ENCODE measurements at regions not wholly inside any gene's neighbourhood (a gene's known extent, or its start where the extent isn't known, plus 50 kb on each side); places are given as distances from the start of the nearest gene placed in this dataset.
"Not testable (repeated sequence)": the region's sequence is repeated elsewhere in the genome, so short reads cannot be mapped to it uniquely, and the experiment has no call there.

DNA sequence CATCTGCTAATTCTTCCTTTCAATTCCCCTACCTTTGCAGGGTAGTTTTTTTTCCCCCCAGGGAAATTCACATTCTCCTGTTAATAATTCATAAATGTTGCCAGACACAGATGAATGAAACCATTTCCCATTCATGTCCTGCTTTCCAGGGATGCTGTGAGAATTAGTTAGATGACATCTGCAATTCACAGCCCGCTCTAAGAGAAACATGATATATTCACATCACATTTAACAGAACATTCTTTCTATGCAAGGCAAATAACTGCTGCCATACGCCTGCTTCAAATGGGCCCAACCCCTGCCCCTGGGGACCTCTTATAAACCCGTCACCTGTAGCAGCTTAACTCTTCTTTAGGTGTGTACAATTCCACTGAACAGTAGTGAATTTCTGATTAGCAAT, 110.6 kb upstream of the CTAGE1 start:
- Histone ChIP-seq H3K4me3 (ENCODE audit: low read depth, low read length, poor library complexity, severe bottlenecking) (no peak overlapping the region), H3K9me3 (ENCODE audit: low read depth, low read length, poor library complexity, severe bottlenecking) (no peaks in the 10 kb centered on the region), H3K36me3 (ENCODE audit: insufficient read depth, low read length, poor library complexity, severe bottlenecking) (no peaks in the 10 kb centered on the region), H3K4me1 (ENCODE audit: insufficient read depth, low read length, poor library complexity, severe bottlenecking) (no peaks in the 10 kb centered on the region), H3K27ac (ENCODE audit: low read depth, low read length, poor library complexity, severe bottlenecking) (no peak overlapping the region), H3K27me3 (replicated peaks; ENCODE audit: insufficient read depth, low read depth, low read length, poor library complexity) (peaks cover 38% of the 10 kb centered on the region)
- CTCF ChIA-PET = no interaction called here
- POLR2A ChIA-PET (ENCODE audit: low non-redundant PET) = no interaction called here
- intact Hi-C loops (cut with micrococcal nuclease; ENCODE audit: unreplicated experiment) = no loop called here
- TF ChIP-seq EZH2 (IDR thresholded peaks at IDR 0.05; ENCODE audit: borderline replicate concordance, low read depth, low read length, poor library complexity, severe bottlenecking) = no peak
- BruUV-seq (replicated peaks) = no TSS peak
- DNase-seq (ENCODE audit: low spot score) = no peak

GRCh38 chr18:22534706-22535105, 117.0 kb upstream of the CTAGE1 start:
- not testable (repeated sequence) for BruUV-seq (replicated peaks)

DNA sequence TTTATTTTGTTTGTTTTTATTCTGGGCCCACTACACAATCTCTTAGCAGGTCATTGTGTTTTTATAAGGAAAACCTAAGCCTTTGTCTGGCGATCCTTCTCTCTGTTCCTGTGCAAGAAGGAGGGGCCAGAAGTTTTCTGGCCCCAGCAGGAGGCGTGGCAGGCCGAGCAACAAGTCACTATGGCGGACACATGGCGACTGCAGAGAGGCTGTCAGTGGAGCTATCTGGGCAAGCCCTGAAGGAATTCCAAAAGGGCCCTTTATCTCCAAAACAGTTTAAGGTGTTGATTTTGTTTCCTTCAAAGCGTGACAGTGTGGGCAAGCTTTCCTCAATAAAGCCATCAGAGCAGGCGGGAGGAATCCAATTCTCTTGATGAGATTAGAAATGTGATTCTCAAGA, 118.8 kb upstream of the CTAGE1 start:
- no peak overlapping the region for H3K27ac ChIP-seq (ENCODE audit: low read depth, low read length, poor library complexity, severe bottlenecking)
- no peak for DNase-seq (ENCODE audit: low spot score)
- H3K4me1 ChIP-seq (ENCODE audit: insufficient read depth, low read length, poor library complexity, severe bottlenecking) = no peaks in the 10 kb centered on the region
- TF ChIP-seq EZH2 (IDR thresholded peaks at IDR 0.05; ENCODE audit: borderline replicate concordance, low read depth, low read length, poor library complexity, severe bottlenecking) (no peak), CTCF (conservative IDR thresholded peaks at IDR 0.05; ENCODE audit: low read depth, low read length) (no peak)
- ChIA-PET POLR2A (ENCODE audit: low non-redundant PET) (no interaction called here), CTCF (no interaction called here)
- H3K9me3 ChIP-seq (ENCODE audit: low read depth, low read length, poor library complexity, severe bottlenecking) = no peaks in the 10 kb centered on the region
- intact Hi-C loops (cut with micrococcal nuclease; ENCODE audit: unreplicated experiment) = no loop called here
- no peaks in the 10 kb centered on the region for H3K27me3 ChIP-seq (replicated peaks; ENCODE audit: insufficient read depth, low read depth, low read length, poor library complexity)
- BruUV-seq (replicated peaks) = no TSS peak
- no peak overlapping the region for H3K4me3 ChIP-seq (ENCODE audit: low read depth, low read length, poor library complexity, severe bottlenecking)
- H3K36me3 ChIP-seq (ENCODE audit: insufficient read depth, low read length, poor library complexity, severe bottlenecking) = no peaks in the 10 kb centered on the region

More at GRCh38 chr18:22534706-22535105, 117.0 kb upstream of the CTAGE1 start:
- CTCF ChIA-PET; H3K9me3 ChIP-seq (ENCODE audit: low read depth, low read length, poor library complexity, severe bottlenecking); intact Hi-C loops (cut with micrococcal nuclease; ENCODE audit: unreplicated experiment); H3K4me3 ChIP-seq (ENCODE audit: low read depth, low read length, poor library complexity, severe bottlenecking); H3K27me3 ChIP-seq (replicated peaks; ENCODE audit: insufficient read depth, low read depth, low read length, poor library complexity); H3K36me3 ChIP-seq (ENCODE audit: insufficient read depth, low read length, poor library complexity, severe bottlenecking); H3K4me1 ChIP-seq (ENCODE audit: insufficient read depth, low read length, poor library complexity, severe bottlenecking); DNase-seq (ENCODE audit: low spot score); H3K27ac ChIP-seq (ENCODE audit: low read depth, low read length, poor library complexity, severe bottlenecking); POLR2A ChIA-PET (ENCODE audit: low non-redundant PET): not testable (repeated sequence)

- POLR2A ChIA-PET (ENCODE audit: low non-redundant PET) = no interaction called here
- intact Hi-C loops (cut with micrococcal nuclease; ENCODE audit: unreplicated experiment) = no loop called here
- Histone ChIP-seq H3K9me3 (ENCODE audit: low read depth, low read length, poor library complexity, severe bottlenecking) (no peaks in the 10 kb centered on the region), H3K27ac (ENCODE audit: low read depth, low read length, poor library complexity, severe bottlenecking) (no peak overlapping the region), H3K4me1 (ENCODE audit: insufficient read depth, low read length, poor library complexity, severe bottlenecking) (no peaks in the 10 kb centered on the region), H3K27me3 (replicated peaks; ENCODE audit: insufficient read depth, low read depth, low read length, poor library complexity) (no peaks in the 10 kb centered on the region), H3K36me3 (ENCODE audit: insufficient read depth, low read length, poor library complexity, severe bottlenecking) (no peaks in the 10 kb centered on the region), H3K4me3 (ENCODE audit: low read depth, low read length, poor library complexity, severe bottlenecking) (no peak overlapping the region)
- BruUV-seq (replicated peaks) = no TSS peak
- CTCF ChIA-PET = no interaction called here
- no peak for DNase-seq (ENCODE audit: low spot score)
- TF ChIP-seq CTCF (conservative IDR thresholded peaks at IDR 0.05; ENCODE audit: low read depth, low read length) (no peak), EZH2 (IDR thresholded peaks at IDR 0.05; ENCODE audit: borderline replicate concordance, low read depth, low read length, poor library complexity, severe bottlenecking) (no peak)
Measured at GRCh38 chr18:22538426-22538825, 120.7 kb upstream of the CTAGE1 start.
